ENCODE measurements at regions not wholly inside any gene's neighbourhood (a gene's known extent, or its start where the extent isn't known, plus 50 kb on each side); places are given as distances from the start of the nearest gene placed in this dataset.

GRCh38 chr11:110979696-110980095, 265.8 kb upstream of the POU2AF2 start:
- Mint-ChIP-seq H3K4me3 (no peak overlapping the region), H3K9me3 (peaks cover 3% of the 10 kb centered on the region), H3K27me3 (ENCODE audit: insufficient read depth, low read depth) (peaks cover 3% of the 10 kb centered on the region), H3K36me3 (no peaks in the 10 kb centered on the region), H3K4me1 (no peaks in the 10 kb centered on the region), H3K27ac (no peak overlapping the region)
- H3K4me3 ChIP-seq: no peak overlapping the region
- no peaks in the 10 kb centered on the region for H3K79me2 ChIP-seq (ENCODE audit: low read depth)
- no peak overlapping the region for H3K27ac ChIP-seq
- H3K36me3 ChIP-seq: no peaks in the 10 kb centered on the region
- H3F3A ChIP-seq (ENCODE audit: low read depth): no peaks in the 10 kb centered on the region
- H2AFZ ChIP-seq (replicated peaks): no peak overlapping the region
- no peak for DNase-seq (ENCODE audit: low spot score)
- TF ChIP-seq EZH2 (IDR thresholded peaks at IDR 0.05) (no peak), EZH2phosphoT487 (IDR thresholded peaks at IDR 0.05) (no peak), CTCF (IDR thresholded peaks at IDR 0.05) (no peak)
- no peak overlapping the region for H3K4me2 ChIP-seq
- no peak overlapping the region for H3K9ac ChIP-seq
- no peaks in the 10 kb centered on the region for H3K9me3 ChIP-seq (ENCODE audit: low read depth)
- H3K27me3 ChIP-seq: no peaks in the 10 kb centered on the region
- no peaks in the 10 kb centered on the region for H3K4me1 ChIP-seq
- H4K20me1 ChIP-seq (ENCODE audit: low read depth): no peaks in the 10 kb centered on the region

GRCh38 chr11:110977661-110978060, 265.4 kb upstream of the ARHGAP20 start:
- Mint-ChIP-seq H3K9me3 (peaks cover 3% of the 10 kb centered on the region), H3K4me1 (peaks cover 7% of the 10 kb centered on the region), H3K4me3 (no peak overlapping the region), H3K27ac (no peak overlapping the region), H3K36me3 (no peaks in the 10 kb centered on the region), H3K27me3 (ENCODE audit: insufficient read depth, low read depth) (peaks cover 3% of the 10 kb centered on the region)
- no peak overlapping the region for H2AFZ ChIP-seq (replicated peaks)
- no peak overlapping the region for H3K4me3 ChIP-seq
- H3K4me2 ChIP-seq: no peak overlapping the region
- no peak for DNase-seq (ENCODE audit: low spot score)
- TF ChIP-seq CTCF (IDR thresholded peaks at IDR 0.05): no peak
- no peak for TF ChIP-seq EZH2phosphoT487 (IDR thresholded peaks at IDR 0.05)
- TF ChIP-seq EZH2 (IDR thresholded peaks at IDR 0.05): no peak
- no peaks in the 10 kb centered on the region for H3K36me3 ChIP-seq
- H3K4me1 ChIP-seq: no peaks in the 10 kb centered on the region
- no peaks in the 10 kb centered on the region for H3F3A ChIP-seq (ENCODE audit: low read depth)
- no peaks in the 10 kb centered on the region for H4K20me1 ChIP-seq (ENCODE audit: low read depth)
- no peak overlapping the region for H3K9ac ChIP-seq
- H3K79me2 ChIP-seq (ENCODE audit: low read depth): no peaks in the 10 kb centered on the region
- H3K27ac ChIP-seq: no peak overlapping the region
- no peaks in the 10 kb centered on the region for H3K9me3 ChIP-seq (ENCODE audit: low read depth)
- H3K27me3 ChIP-seq: no peaks in the 10 kb centered on the region

- Mint-ChIP-seq H3K4me1 (peaks cover 12% of the 10 kb centered on the region), H3K27me3 (ENCODE audit: insufficient read depth, low read depth) (peaks cover 3% of the 10 kb centered on the region), H3K9me3 (peaks cover 3% of the 10 kb centered on the region), H3K27ac (no peak overlapping the region), H3K4me3 (no peak overlapping the region), H3K36me3 (no peaks in the 10 kb centered on the region)
- Histone ChIP-seq H2AFZ (replicated peaks) (no peak overlapping the region), H3K4me2 (no peak overlapping the region), H3K27me3 (no peaks in the 10 kb centered on the region), H3K9me3 (ENCODE audit: low read depth) (no peaks in the 10 kb centered on the region), H3K4me3 (no peak overlapping the region), H3K9ac (no peak overlapping the region), H3K36me3 (no peaks in the 10 kb centered on the region), H3K4me1 (peaks cover 5% of the 10 kb centered on the region), H3K79me2 (ENCODE audit: low read depth) (no peaks in the 10 kb centered on the region), H3F3A (ENCODE audit: low read depth) (no peaks in the 10 kb centered on the region), H3K27ac (no peak overlapping the region), H4K20me1 (ENCODE audit: low read depth) (no peaks in the 10 kb centered on the region)
- TF ChIP-seq EZH2 (IDR thresholded peaks at IDR 0.05) (no peak), EZH2phosphoT487 (IDR thresholded peaks at IDR 0.05) (no peak), CTCF (IDR thresholded peaks at IDR 0.05) (no peak)
- no peak for DNase-seq (ENCODE audit: low spot score)
These were observed 262.5 kb upstream of the ARHGAP20 start for GRCh38 chr11:110974731-110975130.
